ENCODE measurements at regions not wholly inside any gene's neighbourhood (a gene's known extent, or its start where the extent isn't known, plus 50 kb on each side); places are given as distances from the start of the nearest gene placed in this dataset.

DNA sequence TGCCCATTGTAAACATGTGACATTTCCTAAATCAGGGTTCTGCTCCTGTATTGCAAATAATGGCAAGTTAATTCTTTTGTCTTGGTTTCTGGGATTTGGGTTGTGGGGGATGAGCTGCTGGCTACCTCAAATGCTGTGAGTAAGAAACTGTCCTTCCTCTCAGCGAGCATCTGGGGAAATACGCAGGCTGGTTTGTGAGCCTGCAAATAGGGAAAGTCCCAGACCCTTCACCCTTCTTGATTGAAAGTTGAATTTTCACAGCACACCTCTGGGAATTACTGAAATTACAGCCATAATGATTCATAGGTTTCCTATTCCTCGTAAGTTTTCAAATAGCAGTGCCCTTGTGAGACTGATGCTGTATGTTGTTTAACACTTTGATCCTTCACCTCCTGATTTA lies 138.1 kb downstream of the TBXT start:
- Histone ChIP-seq H3K27me3 (ENCODE audit: control insufficient read depth, insufficient read depth, low read length) (no peaks in the 10 kb centered on the region), H3K4me3 (ENCODE audit: low read length in 3 of 3) (no peak overlapping the region), H3K9ac (ENCODE audit: low read length in 3 of 3) (no peak overlapping the region), H3K4me1 (ENCODE audit: control insufficient read depth in 2 of 3, insufficient read depth in 2 of 3, low read depth in 1 of 3, low read length in 3 of 3) (no peaks in the 10 kb centered on the region), H3K36me3 (ENCODE audit: control insufficient read depth in 2 of 3, insufficient read depth in 3 of 3, low read length in 3 of 3) (no peaks in the 10 kb centered on the region), H3K9me3 (ENCODE audit: control insufficient read depth in 2 of 3, insufficient read depth in 1 of 3, low read length in 3 of 3) (no peaks in the 10 kb centered on the region), H3K27ac (ENCODE audit: low read depth in 2 of 2, low read length in 2 of 2) (no peak overlapping the region)
- TF ChIP-seq, protein P1, sequence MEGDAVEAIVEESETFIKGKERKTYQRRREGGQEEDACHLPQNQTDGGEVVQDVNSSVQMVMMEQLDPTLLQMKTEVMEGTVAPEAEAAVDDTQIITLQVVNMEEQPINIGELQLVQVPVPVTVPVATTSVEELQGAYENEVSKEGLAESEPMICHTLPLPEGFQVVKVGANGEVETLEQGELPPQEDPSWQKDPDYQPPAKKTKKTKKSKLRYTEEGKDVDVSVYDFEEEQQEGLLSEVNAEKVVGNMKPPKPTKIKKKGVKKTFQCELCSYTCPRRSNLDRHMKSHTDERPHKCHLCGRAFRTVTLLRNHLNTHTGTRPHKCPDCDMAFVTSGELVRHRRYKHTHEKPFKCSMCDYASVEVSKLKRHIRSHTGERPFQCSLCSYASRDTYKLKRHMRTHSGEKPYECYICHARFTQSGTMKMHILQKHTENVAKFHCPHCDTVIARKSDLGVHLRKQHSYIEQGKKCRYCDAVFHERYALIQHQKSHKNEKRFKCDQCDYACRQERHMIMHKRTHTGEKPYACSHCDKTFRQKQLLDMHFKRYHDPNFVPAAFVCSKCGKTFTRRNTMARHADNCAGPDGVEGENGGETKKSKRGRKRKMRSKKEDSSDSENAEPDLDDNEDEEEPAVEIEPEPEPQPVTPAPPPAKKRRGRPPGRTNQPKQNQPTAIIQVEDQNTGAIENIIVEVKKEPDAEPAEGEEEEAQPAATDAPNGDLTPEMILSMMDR (IDR thresholded peaks at IDR 0.05; ENCODE audit: borderline replicate concordance, extremely low read depth, insufficient read depth) = no peak
- FAIRE-seq (no peak), DNase-seq (no peak)
- intact Hi-C loops (cut with DNase I) = no loop called here

DNA sequence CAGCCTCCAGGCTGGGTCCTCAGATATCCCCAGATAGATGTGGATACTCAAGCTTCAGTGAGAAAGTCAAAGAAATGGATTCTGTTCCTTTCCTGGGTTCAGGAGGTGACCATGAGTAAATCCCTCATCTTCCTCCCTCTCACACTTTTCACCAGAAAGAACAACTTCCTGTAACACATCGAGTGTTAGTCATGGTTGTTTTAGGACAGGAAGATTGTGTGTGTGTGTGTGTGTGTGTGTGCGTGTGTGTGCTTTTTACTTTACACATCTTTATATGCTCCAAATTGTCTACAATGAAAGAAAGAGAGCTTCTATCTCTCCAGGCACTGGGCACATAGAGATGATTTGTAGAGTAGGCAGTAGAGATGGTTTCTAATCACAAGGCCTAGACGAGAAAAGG lies 139.9 kb downstream of the TBXT start:
- H3K4me1 ChIP-seq (ENCODE audit: control insufficient read depth in 2 of 3, insufficient read depth in 2 of 3, low read depth in 1 of 3, low read length in 3 of 3) = no peaks in the 10 kb centered on the region
- no peak overlapping the region for H3K4me3 ChIP-seq (ENCODE audit: low read length in 3 of 3)
- FAIRE-seq (no peak), DNase-seq (no peak)
- TF ChIP-seq, protein P1 (IDR thresholded peaks at IDR 0.05; ENCODE audit: borderline replicate concordance, extremely low read depth, insufficient read depth) = no peak
- no peak overlapping the region for H3K27ac ChIP-seq (ENCODE audit: low read depth in 2 of 2, low read length in 2 of 2)
- no peaks in the 10 kb centered on the region for H3K9me3 ChIP-seq (ENCODE audit: control insufficient read depth in 2 of 3, insufficient read depth in 1 of 3, low read length in 3 of 3)
- H3K36me3 ChIP-seq (ENCODE audit: control insufficient read depth in 2 of 3, insufficient read depth in 3 of 3, low read length in 3 of 3) = no peaks in the 10 kb centered on the region
- no peaks in the 10 kb centered on the region for H3K27me3 ChIP-seq (ENCODE audit: control insufficient read depth, insufficient read depth, low read length)
- H3K9ac ChIP-seq (ENCODE audit: low read length in 3 of 3) = no peak overlapping the region
- intact Hi-C loops (cut with DNase I) = no loop called here

GRCh38 chr6:166026586-166027126 lies 141.0 kb downstream of the TBXT start:
- intact Hi-C loops (cut with DNase I) = no loop called here
- Histone ChIP-seq H3K9me3 (ENCODE audit: control insufficient read depth in 2 of 3, insufficient read depth in 1 of 3, low read length in 3 of 3) (no peaks in the 10 kb centered on the region), H3K36me3 (ENCODE audit: control insufficient read depth in 2 of 3, insufficient read depth in 3 of 3, low read length in 3 of 3) (no peaks in the 10 kb centered on the region), H3K27ac (ENCODE audit: low read depth in 2 of 2, low read length in 2 of 2) (no peak overlapping the region), H3K9ac (ENCODE audit: low read length in 3 of 3) (no peak overlapping the region), H3K4me1 (ENCODE audit: control insufficient read depth in 2 of 3, insufficient read depth in 2 of 3, low read depth in 1 of 3, low read length in 3 of 3) (no peaks in the 10 kb centered on the region), H3K4me3 (ENCODE audit: low read length in 3 of 3) (no peak overlapping the region), H3K27me3 (ENCODE audit: control insufficient read depth, insufficient read depth, low read length) (no peaks in the 10 kb centered on the region)
- TF ChIP-seq, protein P1 (IDR thresholded peaks at IDR 0.05; ENCODE audit: borderline replicate concordance, extremely low read depth, insufficient read depth) = no peak
- FAIRE-seq (no peak), DNase-seq (peak in 1 of 5 donors; percentile 50)

All from kidney (tissue), 13 donors.